GM19043 (cell line): ENCODE measurements at regions not wholly inside any gene's neighbourhood (a gene's known extent, or its start where the extent isn't known, plus 50 kb on each side); places are given as distances from the start of the nearest gene placed in this dataset.

Experiments
- ATAC-seq: cut with Tn5 transposase; IDR thresholded peaks from one replicate; pipeline ENCODE4 v1.9.1; 2021; ENCODE audit warnings: low read depth; ENCODE audit not compliant: unreplicated experiment

GRCh38 chr12:132395908-132396305 lies 66.5 kb upstream of the GALNT9 start:
- no peak for ATAC-seq

- no peak for ATAC-seq
Measured at GRCh38 chr12:132395192-132395907, 66.0 kb upstream of the GALNT9 start.

- no peak for ATAC-seq
Measured at GRCh38 chr12:132393991-132394949, 64.9 kb upstream of the GALNT9 start.

GRCh38 chr12:132393245-132393795 lies 63.9 kb upstream of the GALNT9 start:
- ATAC-seq, result no peak

- no peak for ATAC-seq
Measured at GRCh38 chr12:132392389-132393244, 63.2 kb upstream of the GALNT9 start.

GRCh38 chr12:132391326-132392041 lies 62.1 kb upstream of the GALNT9 start:
- no peak for ATAC-seq

- ATAC-seq, result no peak
Measured at GRCh38 chr12:132390287-132391076, 61.1 kb upstream of the GALNT9 start.

- ATAC-seq, result no peak
Measured at GRCh38 chr12:132389526-132390286, 60.3 kb upstream of the GALNT9 start.

- no peak for ATAC-seq
Measured at GRCh38 chr12:132389026-132389425, 59.6 kb upstream of the GALNT9 start.

- no peak for ATAC-seq
Measured at GRCh38 chr12:132388379-132389015, 59.1 kb upstream of the GALNT9 start.

- no peak for ATAC-seq
Measured at GRCh38 chr12:132386926-132387497, 57.6 kb upstream of the GALNT9 start.

GRCh38 chr12:132385923-132386751 lies 56.7 kb upstream of the GALNT9 start:
- ATAC-seq, result no peak

- ATAC-seq, result no peak
Measured at GRCh38 chr12:132384916-132385774, 55.8 kb upstream of the GALNT9 start.

GRCh38 chr12:132380641-132381040 lies 51.3 kb upstream of the GALNT9 start:
- no peak for ATAC-seq

GRCh38 chr12:132379996-132380395 lies 50.6 kb upstream of the GALNT9 start:
- ATAC-seq, result no peak

GRCh38 chr12:132379576-132379975 lies 50.2 kb upstream of the GALNT9 start:
- ATAC-seq, result no peak
